HG03159 (cell line): ENCODE measurements at regions not wholly inside any gene's neighbourhood (a gene's known extent, or its start where the extent isn't known, plus 50 kb on each side); places are given as distances from the start of the nearest gene placed in this dataset.
A peak's percentile ranks its signal among the peaks of the same experiment; 100 is the strongest.

Source experiments
- ATAC-seq: cut with Tn5 transposase; IDR thresholded peaks from one replicate; pipeline ENCODE4 v1.9.1; 2021; ENCODE audit warnings: mild to moderate bottlenecking, moderate library complexity; ENCODE audit not compliant: unreplicated experiment

DNA sequence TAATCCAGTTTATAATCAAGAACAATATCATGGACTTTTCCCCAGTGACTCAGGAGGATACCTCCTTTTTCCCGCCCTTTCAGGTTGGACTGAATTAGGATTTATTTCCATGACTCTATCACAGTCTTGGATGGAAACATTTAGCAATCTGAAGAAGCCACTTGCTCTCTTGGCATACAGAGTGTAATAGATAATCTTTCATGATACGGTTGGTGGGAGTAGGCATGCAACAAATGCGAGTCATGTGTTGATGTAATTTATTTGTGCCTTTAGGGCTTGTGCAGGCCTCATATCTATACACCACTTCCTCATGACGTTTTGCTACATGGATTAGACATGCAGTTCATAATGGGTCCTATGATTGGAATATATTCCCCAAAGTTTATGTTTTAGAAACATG, 54.2 kb upstream of the MCTP2 start:
- no peak for ATAC-seq

DNA sequence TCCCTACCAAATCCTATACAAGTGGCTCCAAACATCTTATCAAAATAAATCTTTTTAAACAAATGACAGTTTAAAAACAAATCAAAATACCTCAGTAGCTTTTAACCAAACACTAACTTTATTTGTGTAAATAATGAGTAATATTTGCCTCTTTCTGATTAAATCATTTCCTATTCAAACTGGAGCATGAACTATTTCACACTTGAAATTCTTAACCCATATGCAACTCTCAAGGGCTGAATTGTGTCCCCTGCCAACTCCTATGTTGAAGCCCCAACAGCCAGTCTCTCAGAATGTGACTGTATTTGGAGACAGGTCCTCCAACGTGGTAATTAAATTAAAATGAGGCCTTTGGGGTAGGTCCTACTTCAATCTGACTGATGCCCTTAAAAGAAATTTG, 55.9 kb upstream of the MCTP2 start:
- no peak for ATAC-seq

DNA sequence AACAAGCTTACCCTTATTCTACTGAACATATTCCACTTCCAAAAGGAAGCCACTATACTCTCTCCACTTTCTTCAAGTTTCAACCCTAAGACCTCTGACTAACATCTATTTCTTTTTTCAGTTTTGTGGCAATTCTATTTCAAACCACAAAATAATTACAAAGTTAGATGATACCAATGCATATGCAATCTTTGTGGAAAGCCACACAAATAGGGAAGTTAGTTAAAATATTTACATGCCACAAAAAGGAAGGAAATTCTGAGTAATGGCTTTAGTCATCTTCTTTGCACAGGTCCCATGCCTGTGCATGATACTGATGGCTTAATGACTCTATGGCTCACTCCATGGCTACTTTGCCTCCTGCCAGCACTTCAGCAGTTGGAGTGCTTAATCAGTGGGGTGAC, 57.0 kb upstream of the MCTP2 start:
- ATAC-seq = peak; percentile 92

DNA sequence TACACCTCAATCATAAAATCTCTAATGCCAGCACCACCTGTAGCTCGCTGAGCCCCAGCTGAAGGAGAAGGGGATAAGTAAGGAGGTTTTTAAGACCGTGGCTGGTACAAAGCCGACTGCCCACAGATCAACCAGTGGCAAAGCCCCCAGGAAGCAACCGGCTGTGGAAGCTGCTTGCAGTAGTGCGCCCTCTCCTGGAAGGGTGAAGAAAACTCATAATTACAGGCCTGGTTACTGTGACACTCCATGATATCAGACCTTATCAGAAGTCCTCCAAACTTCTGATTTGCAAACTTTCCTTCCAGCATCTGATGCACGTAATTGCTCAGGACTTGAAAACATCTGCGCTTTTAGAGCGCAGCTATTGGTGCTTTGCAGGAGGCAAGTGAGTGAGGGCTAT, 63.1 kb upstream of the MCTP2 start:
- ATAC-seq = no peak

DNA sequence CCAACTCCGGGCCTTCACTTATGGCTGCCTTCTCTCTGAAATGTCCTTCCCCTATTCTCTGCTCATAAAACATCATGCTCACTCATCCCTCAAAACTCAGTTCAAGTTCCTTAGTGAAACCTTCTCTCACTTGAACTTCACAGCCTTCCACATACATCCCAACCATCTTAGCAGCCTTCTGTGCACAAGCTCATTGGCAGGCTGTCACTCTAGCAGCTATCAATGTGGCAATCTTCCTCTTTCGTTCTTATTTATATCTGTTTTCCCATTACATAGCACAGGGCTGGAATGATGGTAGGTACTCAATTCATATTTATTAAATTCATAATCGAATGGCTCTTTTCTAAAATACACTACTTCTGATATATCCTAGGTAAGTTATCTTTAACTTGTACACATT, 66.4 kb upstream of the MCTP2 start:
- no peak for ATAC-seq

DNA sequence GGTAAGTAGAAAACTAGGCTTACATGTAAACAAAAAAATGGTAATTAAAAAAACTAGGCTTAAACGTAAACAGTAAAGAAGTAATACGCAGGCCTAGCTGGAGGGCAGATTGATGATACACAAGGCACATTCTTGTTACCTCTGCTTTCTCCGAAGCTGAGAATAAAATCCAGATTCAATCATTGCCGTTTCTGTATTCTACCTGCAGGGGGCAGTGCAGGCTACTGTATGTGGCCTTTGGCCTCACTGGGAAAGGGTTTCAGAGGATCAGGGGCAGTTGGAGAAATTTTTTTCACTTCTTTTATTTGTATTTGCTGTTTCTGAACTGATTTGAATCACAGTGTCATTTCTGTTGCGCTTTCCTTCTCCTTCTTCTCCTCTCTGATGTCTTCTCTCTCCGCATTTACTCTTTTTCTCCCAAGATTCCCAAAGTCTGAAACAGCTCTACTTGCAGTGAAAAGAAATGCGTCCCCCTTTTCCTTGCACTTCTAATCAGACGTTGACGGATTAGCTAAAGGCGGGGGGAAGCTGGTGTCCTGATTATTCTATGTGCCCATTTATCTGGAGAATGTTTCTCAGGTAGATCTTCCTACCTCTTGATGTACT, 67.1 kb upstream of the MCTP2 start:
- no peak for ATAC-seq

DNA sequence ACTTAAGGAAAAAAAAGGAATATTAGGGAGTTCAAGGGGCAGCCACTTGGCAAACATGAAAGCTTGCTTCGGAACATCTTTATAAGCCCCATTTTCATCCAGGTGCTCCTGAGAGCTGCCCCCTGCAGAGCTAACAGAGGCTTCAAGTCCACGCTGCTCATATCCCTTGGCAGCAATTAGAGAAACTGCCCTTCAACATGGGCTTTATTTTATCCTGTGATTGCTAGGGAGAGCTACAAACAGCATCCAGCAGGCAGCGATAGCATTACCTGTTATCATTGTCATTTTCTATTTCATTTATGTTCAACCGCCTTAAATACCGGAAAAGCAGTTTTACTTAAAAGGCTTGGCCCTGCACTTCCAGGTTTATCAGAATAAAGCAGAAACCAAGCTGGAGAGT, 68.4 kb upstream of the MCTP2 start:
- ATAC-seq = no peak

DNA sequence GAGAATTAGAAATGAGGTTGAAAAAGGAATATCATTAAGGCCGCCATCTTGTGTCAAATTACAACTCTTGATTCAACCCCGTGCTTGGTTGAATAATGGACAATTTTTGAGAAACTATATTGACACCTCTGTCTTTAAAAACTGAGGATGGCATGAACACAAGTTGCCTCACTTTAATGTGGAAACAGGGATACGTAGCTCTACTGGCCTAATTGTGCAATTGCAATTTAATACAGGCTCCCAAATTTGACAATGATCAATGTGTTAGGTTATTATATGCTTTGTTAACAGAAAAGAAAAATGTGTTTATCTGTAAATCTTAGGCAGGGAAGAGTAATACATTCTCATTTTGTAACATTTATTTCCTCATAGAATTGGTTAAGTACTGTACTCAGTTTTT, 77.1 kb upstream of the MCTP2 start:
- ATAC-seq = no peak

DNA sequence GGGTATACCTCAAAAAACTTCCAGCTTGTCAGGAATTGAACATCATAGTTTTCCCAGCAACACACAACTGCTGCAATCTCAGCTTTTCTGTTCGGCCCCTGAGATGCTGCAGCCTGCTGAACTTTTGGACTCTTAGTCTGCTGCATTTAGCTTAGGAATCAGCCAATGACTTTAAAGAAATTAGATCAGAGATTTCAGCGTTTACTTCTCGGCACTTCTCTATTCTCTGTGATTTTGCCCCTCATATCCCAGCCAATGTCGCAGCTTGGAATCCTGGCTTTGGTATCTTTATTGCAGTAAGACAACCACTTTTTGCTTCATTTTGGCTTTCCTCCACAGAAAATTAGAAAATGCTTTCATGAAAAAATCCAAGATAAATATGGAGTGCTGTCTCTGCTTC, 86.3 kb upstream of the MCTP2 start:
- no peak for ATAC-seq

DNA sequence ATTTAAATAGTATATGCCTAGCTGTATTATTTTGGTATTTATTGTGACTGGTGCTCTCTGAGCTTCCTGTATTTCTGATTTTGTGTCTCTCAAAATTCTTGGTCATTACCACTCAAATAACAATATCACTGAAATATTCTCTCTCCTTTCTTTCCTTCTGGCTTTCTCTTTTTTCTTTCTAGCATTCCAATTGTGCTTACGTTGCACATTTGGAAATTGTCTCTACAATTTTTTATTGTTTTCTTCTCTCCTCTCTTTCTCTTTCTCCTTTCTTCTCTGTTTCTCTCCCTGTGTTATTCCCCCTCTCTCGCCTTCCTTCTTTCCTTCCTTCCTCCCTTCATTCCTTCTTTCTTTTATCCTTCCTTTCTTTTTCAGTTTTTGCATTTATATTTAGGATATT, 89.6 kb upstream of the MCTP2 start:
- ATAC-seq = no peak

DNA sequence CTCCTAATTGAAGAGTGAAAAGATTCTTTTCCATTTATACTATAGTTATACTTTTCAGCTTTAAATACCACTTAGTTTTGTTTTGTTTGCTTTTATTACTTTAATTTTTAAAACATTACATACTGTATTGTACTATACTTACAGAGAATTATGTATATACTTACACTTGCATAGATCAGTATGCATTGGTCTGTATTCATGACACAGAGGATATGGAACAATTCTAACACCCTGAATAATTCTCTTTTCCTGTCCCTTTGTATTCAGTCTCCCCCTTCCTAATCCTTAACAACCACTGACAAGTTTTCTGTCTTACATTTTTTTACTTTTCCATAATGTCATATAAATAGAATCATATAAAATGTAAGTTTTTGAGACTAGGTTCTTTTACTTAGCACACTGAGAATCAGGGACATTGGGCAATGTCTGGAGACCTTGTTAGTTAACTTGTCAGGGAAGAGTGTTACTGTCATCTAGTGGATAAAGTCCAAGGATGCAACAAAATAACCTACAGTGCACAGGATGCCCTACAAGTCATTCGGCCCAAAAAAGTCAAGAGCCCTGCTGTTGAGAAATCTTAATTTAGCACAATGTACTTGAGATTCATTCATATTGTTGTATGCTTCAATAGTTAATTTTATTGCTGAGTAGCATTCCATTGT, 95.7 kb upstream of the MCTP2 start:
- ATAC-seq = no peak

DNA sequence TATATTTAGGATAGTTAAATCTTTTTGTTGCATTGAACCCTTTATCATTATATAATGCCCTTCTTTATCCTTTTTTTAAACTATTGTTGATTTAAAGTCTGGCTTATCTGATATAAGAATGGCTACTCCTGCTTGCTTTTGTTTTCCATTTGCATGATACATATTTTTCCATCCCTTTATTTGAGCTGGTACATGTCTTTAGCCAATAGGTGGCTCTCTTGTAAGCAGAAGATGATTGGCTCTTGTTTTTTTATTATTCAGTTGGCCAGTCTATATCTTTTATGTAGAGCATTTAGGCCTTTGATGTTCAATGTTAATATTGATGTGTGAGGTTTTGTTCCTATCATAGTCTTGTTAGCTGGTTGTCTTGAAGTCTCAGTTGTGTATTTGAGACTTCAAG, 99.5 kb upstream of the MCTP2 start:
- ATAC-seq = no peak

DNA sequence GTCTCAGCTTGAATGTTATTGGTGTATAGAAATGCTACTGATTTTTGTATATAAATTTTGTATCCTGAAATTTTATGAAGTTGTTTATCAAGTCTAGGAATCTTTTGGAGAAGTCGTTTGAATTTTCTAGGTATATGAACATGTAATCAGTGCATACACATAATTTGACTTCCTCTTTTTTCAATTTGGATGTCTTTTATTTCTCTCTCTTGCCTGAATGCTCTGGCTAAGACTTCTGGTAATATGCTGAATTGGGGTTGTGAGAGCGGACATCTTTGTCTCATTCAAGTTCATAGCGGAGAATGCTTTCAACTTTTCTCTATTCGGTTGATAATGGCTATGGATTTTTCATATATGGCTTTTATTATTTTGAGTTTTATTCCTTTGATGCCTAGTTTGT, 100.9 kb upstream of the MCTP2 start:
- no peak for ATAC-seq

DNA sequence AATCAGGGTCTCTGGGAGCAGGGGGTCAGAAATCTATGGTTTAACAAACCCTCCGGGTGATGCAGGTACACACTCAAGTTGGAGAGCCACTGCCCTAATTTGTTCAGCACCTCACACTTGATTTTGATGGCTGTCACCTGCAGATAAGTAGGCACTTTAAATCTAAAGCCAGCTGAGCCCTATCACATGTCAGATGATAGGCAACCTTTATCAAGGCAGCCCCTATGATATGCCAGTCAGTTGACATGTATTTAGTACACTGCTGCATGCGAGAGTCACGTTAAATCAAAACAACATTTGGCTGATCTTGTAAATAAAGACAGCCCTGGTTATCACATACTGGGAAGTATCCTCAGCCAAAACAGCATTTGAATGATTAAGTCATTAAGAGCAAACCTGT, 104.4 kb upstream of the MCTP2 start:
- no peak for ATAC-seq

DNA sequence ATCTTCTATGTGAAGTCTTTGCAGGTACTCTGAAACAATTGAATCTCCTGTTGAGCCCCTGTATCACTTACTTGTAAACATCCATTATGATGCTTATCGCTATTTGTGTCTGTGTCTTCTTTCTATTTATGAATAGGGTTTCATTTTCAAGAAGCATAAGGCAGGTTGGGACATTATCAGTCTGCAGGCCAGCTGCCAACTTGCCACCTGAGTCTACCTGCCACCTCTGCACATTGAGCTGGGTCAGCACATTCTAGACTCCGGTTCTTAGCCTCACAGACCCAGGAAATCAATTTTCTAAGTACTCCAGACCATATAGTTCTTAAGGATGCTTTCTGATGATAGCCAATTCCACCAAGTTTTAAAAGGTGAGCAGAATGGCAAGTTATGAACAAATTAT, 105.7 kb upstream of the MCTP2 start:
- ATAC-seq = no peak

DNA sequence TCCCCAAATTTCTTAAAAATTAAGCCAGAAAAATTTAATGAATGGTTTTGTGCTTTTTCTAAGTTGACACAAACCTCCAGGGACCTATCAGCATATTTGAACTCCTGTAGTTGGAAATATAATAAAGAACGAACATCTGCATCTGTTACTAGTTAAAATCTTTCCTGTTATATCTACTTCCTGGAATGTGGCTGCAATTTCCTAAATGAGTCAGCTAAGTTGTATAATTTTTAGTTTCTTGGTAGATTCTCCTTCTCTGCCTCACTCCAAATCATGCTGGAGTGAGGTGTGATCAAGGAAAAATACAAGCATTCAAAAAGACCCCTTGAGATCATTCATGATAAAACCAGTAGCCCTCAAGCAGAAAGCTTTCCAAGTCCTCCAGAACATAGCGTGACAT, 106.2 kb upstream of the MCTP2 start:
- ATAC-seq = no peak

DNA sequence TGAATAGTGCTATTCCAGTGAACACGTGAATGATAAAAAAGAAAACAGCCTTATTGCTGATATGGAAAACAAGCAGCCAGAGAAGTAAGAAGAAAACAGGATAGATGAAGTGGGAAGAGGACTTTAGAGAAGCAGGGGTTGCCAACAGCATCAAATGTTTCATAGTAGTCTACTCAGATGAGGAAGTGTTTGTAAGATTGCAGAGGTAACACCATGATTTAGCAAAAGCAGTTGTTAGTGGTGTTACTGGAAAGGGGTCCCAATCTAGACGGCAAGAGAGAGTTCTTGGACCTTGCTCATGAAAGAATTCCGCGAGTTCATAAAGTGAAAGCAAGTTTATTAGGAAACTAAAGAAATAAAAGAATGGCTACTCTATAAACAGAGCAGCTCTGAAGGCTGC, 108.8 kb upstream of the MCTP2 start:
- no peak for ATAC-seq

DNA sequence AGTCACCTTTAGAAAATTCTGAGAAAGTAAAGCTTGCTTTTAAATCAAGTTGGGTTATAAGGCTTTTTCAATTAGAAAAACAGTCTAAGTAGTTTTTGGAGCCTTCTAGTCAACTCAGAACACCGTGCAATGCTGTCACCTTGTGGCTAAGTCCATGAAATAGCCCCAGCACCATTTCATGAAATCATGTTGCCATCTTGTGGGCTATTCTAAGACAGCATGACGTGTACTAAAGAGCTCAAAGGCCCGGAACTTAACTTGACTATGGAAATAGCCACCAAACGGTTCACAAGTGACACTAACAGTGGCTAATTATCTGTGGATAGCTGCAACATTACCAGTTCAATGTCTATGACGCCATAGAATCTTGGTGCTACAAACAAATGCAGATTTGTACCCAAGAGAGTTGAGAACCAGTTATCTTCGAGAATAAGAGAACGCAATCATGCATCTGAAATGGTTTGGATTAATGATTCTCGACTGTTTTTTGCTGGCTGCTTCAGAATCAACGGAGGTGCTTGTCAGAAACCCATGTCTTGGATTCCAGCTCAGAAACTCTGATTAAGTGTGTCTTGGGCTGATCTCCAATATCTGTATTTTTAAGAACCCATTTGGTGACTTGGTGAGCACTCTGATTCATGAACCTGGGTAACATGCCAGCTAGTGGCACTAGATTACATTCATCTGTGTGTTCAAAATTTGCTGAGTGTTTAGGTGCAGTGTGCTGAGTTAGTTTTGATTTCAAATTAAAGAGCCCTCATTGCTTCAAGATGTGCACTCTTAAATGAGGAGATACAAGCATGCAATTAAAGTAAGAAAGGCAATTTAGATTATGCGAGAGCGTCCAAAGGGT, 111.2 kb upstream of the MCTP2 start:
- peak; percentile 100 for ATAC-seq

DNA sequence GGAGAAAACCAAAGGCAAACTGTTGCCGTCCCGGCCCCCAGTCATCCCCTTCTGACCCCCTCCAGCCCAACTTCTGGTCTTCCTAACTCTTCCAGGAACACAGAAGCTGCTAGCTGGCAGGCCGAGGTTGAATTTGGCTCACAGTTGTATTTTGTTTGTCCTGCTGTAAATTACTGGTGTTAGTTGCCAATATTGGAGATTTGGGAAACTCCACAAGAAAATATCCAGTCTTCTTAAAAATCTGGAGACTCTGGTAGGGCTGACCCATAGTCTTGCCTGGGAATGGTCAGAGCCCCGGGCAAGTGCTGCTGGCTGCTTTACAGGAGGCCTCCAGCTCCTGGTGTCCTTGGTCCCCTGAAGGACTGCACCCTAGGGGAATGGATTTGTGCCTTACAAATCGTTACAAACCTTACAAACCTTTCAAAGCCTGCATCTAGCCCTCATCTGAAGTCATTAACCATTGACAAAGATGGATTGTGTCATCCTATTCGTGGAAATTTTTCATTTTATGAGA, 112.0 kb upstream of the MCTP2 start:
- peak; percentile 16 for ATAC-seq

DNA sequence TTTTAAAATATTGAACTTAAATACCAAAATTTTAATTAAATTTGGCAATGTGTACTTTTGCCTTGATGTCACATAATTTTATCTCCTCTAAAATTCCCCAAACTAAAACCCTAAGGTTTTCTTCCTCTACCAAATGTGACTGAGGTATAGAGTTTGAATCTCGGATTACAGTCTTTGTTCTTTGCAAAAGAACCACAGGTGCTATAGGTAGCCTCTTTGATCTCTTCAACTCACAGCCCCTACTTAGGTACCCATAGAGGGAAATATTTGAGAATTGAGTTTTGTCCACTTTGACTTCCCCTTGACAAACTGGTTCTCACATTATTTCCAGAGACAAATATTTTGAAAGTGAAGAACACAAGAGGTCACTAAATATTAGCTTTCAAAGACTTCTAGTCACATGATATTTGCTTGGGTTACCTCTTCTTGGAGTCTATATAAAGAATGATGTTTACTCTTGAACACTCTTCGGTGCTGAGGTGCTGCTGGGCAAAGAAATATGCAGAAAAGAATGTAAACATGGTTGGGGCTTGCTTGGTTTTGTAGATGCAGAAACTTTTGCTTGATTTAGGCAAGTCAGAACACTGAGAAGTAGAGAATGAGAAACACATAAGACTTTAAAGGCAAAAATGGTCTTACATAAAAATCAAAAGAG, 120.8 kb upstream of the MCTP2 start:
- ATAC-seq = no peak

DNA sequence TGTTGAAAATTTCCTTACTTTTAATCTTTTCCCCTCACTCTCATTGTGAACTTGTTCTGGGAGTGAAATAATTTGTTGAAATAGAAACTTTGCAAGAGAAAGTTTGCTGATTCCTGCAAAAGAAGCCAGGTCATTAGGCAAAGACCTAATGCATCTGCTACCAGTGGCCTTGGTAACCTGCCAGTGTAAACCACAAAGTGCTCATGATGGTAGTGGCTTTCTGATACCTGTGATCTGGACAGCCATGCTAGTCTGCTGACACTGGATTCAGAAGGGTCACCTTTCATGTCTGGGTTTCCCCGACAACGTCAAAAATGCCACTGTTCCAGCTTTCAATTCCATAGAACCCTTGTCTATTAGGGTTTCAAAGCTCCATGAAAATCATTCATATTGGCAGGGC, 123.7 kb upstream of the MCTP2 start:
- no peak for ATAC-seq

DNA sequence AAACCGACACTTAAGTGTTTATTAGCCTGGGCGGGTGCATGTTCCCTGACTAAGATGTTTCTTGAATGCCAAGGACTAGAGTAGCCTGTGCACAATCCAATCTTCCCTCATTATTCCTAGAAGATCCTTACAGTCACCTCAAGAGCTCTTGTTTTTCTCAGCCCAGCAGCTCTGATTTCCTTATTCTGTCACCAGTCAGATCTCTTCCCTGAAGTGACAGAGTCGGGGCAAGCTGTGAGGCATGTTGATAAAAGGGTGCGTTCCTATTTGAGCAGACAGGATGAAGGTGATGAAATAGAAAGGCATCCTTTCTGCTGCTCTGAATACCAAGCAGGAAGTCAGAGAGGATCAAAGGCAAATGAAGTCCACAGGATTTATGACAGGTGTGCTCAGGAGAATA, 125.6 kb upstream of the MCTP2 start:
- no peak for ATAC-seq
